ENCODE measurements at regions not wholly inside any gene's neighbourhood (a gene's known extent, or its start where the extent isn't known, plus 50 kb on each side); places are given as distances from the start of the nearest gene placed in this dataset.
"Not testable (repeated sequence)": the region's sequence is repeated elsewhere in the genome, so short reads cannot be mapped to it uniquely, and the experiment has no call there.

DNA sequence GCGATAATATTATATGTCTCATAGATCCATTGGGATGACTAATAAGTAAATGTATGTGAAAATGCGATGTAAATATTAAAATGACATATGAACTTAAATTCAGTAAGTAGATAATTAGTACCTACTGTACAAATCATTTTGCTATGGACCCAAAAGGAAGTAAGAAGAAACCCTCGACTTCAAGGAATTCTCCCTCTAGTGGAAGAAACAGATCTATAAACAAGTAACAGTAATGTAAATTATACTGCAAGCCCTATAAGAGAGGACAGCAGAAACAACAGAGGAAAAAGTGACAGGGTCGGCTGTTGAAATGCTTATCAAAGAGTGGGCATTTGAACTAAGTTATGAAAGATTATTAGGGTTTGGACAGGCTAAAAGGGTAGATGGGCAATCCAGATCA lies 320.3 kb downstream of the DMAC1 start:
- DNase-seq (ENCODE audit: low read depth in 2 of 2): no peak

DNA sequence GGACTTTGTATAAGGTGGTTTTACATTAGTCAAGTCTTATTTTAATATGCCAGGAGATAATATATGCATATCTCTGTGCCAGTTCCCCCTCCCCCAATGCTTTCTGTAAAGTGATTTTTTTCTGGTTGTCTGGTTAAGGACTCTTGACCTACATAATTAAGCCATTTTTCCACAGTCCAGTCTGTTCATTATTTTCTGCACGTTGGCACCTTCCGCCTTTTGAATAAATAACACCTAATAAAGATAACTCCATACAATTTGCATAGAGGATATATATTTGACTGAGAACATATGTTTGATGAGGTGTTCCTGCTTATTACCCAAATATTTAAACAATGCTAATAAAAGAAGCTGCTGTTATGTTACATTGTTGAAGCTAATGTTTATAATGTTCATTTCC lies 320.9 kb downstream of the DMAC1 start:
- no peak for DNase-seq (ENCODE audit: low read depth in 2 of 2)

DNA sequence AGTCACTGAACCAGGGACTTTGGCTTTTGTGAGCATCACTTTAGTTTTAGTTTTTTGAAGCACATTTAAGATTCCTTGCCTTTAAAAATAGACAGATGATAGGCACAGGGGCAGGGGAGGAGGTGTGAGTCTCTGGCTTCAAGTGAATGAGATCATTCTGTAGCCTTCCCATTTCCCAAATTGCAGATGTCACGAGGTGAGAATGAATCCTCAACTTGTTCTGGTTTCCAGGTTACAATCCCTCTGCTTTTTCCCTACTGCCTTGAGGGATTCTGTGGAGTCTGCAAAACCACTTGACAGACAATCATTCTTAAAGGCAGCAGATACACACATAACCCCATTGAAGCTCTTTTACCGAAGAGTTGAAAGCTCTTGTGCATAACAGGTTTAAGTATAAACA lies 332.4 kb downstream of the DMAC1 start:
- DNase-seq (ENCODE audit: low read depth in 2 of 2): no peak

DNA sequence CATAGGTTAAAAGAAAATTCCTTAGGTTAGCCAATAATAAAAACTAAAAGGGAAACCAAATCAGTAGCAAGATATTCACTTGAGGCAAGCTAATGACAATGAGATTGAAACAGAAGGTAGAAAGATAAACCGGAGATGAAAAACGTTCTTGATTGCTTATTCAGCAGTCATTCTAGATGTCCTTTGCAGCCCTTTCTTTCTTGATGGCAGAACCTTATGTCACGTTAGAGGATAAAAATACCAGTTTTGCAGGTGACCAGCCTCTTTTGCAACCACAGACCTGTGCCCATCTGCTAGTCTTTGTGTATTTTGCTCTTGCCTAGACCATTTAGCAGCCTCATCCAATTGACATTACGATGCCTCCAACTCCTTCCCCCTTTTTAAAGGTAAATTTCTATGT lies 337.8 kb downstream of the DMAC1 start:
- DNase-seq (ENCODE audit: low read depth in 2 of 2): no peak

GRCh38 chr9:7456793-7457530 lies 342.6 kb downstream of the DMAC1 start:
- DNase-seq (ENCODE audit: low read depth in 2 of 2): no peak

DNA sequence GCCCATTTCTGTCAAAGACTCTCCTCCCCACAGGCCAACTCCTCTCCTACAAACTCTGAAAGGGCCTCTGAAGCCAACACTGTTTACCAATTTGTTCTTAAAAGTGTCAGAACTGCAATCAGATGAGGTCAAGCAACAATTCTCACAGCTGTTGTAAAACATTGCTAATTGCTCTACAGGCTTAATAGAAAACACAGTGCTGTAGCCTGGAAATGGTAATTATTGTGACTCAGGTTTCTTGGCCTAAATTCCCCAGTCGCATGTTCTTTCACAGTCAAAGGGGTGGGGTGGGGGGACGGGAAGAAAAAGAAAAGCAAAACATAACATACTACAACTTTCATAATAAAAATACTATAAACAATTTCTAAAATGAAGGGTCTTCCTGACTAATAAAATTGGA lies 343.2 kb downstream of the DMAC1 start:
- no peak for DNase-seq (ENCODE audit: low read depth in 2 of 2)

- DNase-seq (ENCODE audit: low read depth in 2 of 2): no peak
These were observed 345.0 kb downstream of the DMAC1 start for GRCh38 chr9:7454624-7455023.

GRCh38 chr9:7452378-7452777 lies 347.2 kb downstream of the DMAC1 start:
- DNase-seq (ENCODE audit: low read depth in 2 of 2): no peak

DNA sequence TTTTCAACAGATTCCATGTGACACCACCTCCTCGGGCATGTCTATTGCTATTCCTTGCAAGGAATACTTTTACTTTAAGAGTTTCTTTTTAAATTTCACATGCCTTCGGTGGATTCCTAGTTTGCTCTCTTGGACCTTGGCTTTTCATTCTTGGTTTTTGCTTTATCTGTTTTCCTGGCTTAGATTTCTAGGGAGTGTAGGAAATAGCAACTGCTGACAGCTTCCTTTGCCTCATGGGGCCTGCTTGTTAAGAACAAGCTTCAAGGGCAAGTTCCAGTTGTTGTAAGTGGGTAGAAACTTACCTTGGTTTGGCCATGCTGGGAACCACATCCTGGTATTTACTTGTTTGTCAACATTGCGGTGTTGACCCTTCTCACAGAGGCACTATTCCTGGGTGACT lies 348.5 kb downstream of the DMAC1 start:
- DNase-seq (ENCODE audit: low read depth in 2 of 2): no peak

DNA sequence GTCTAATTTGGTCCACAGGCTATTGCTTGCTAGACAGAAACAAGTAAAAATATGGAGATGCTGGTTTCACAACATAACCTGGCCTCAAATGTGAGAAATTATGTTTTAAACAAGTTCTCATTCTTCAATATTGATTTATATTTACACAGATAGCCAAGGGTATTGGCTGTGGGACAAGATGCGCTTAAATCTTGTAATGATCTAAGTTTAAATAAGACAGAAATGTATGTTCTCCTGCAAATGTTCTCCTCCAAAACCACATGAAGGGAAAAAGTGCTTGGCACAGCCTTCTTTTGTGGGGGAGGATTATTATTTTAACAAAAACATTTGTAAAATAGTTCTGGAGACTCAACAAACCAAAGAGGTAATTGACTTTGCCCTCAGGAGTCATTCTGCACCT lies 356.0 kb downstream of the DMAC1 start:
- DNase-seq (ENCODE audit: low read depth in 2 of 2): no peak

GRCh38 chr9:7439355-7439995 lies 360.1 kb downstream of the DMAC1 start:
- no peak for DNase-seq (ENCODE audit: low read depth in 2 of 2)

DNA sequence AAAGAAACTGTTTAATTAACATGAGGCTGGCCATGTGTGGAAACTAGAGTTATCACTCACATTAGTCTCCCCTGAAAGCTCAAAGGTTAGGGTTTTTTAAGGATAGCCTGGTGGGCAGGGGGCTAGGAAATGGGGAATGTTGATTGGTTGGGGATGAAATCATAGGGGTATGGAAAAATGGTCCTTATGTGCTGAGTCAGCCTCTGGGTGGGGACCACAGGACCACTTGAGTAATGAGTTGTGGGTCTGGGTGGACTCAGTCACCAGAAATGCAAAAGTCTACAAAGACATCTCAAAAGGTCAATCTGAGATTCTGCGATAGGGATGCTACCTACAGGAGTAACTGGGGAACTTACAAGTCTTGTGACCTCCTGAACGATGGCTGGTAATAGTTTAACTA lies 362.8 kb downstream of the DMAC1 start:
- no peak for DNase-seq (ENCODE audit: low read depth in 2 of 2)

DNA sequence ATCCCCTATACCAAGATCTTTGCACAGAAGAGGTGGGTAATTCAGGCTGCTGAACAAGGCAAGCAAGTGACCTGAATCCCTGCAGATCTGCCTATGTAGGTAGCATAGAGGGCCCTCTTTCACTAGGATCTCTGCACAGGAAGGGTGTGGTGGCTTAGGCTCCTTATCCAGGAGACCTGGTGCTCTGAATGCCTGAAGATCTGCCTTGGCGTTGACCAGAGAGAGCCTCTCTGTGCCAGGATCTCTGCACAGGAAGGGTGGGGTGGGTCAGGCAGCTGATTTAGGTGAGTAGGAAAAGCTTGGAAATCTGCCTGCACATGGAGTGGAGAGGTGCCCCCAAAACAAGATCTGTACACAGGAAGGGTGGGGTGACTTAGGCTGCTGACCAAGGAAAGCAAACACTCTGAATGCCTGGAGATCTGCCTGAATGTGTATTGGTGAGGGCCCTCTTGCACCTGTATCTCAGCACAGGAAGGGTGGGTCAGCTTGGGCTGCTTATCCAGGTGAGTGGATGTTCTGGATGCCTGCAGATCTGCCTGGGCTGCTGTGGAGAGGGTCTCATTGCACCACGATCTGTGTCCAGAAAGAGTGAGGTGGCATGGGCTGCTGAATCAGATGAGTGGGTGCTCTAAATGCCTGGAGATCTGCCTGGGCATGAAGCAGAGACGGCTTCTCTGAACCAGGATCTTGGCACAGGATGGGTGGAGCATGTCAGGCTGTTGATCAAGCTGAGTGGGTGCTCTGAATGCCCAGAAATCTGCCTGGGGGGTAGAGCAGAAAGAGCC lies 365.9 kb downstream of the DMAC1 start:
- no peak for DNase-seq (ENCODE audit: low read depth in 2 of 2)

GRCh38 chr9:7432989-7433388 lies 366.6 kb downstream of the DMAC1 start:
- DNase-seq (ENCODE audit: low read depth in 2 of 2): no peak

DNA sequence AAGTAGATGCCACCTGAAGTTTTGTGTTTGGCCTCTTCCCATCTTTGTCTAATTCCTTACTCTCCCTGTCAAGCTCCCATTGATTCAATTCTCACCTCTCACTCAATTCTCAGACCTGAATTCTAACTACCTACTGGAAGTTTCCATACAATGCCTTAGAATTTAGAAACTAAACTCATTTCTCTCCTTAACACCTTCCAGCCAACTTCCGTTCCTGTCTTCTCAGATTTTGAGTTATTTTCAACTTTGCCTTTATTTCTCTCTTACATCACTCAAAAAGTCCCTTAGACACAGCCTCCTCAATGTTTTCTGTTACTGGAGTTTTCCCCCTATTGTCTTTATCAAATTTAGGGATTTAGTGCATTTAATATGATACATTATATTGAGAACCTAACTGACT lies 382.2 kb downstream of the DMAC1 start:
- DNase-seq (ENCODE audit: low read depth in 2 of 2): not testable (repeated sequence)

GRCh38 chr9:7415836-7416235 lies 383.7 kb downstream of the DMAC1 start:
- DNase-seq (ENCODE audit: low read depth in 2 of 2): no peak

- no peak for DNase-seq (ENCODE audit: low read depth in 2 of 2)
These were observed 390.7 kb downstream of the DMAC1 start for GRCh38 chr9:7408845-7409244.

GRCh38 chr9:7407246-7407645 lies 392.3 kb downstream of the DMAC1 start:
- no peak for DNase-seq (ENCODE audit: low read depth in 2 of 2)

- DNase-seq (ENCODE audit: low read depth in 2 of 2): no peak
These were observed 393.5 kb downstream of the DMAC1 start for GRCh38 chr9:7405924-7406604.

GRCh38 chr9:7403839-7404487 lies 395.6 kb downstream of the DMAC1 start:
- DNase-seq (ENCODE audit: low read depth in 2 of 2): no peak

DNA sequence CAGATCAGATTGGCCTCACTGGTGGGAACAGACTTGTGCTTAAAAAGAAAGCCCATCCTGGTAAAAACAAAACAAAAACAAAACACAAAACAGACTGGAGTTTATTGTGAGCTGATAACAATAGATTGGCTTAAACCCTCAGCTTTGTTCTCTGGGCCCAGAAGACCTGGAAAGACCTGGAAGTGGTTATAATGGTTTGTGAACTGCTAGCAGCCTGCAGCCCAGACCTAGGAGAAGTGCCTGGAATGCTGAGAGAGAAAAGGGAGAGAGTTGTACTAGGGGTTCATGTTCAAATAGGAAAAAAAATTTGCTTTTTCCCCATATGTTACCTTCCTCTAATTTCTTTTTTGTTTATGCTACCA lies 396.6 kb downstream of the DMAC1 start:
- no peak for DNase-seq (ENCODE audit: low read depth in 2 of 2)
